CD8-positive, alpha-beta memory T cell (primary cell): ENCODE measurements at regions not wholly inside any gene's neighbourhood (a gene's known extent, or its start where the extent isn't known, plus 50 kb on each side); places are given as distances from the start of the nearest gene placed in this dataset.

Experiments used
- CTCF ChIA-PET: fragments of 350-600 bp; sonication (Branson Sonifier 250); formaldehyde crosslinking; loops from one replicate; lab custom pipeline; 2021; ENCODE audit warnings: antibody characterized with exemption; lab: Charles Lee
- POLR2A ChIA-PET: fragments of 350-600 bp; sonication (Branson Sonifier 250); formaldehyde crosslinking; loops from one replicate; lab custom pipeline; 2021; ENCODE audit warnings: antibody characterized with exemption; lab: Charles Lee
- DNase-seq, 5 donors: peaks; one replicate each; pipeline versions ENCODE4 v3.0.0 to v3.0.0-alpha.2; 2020 to 2022; ENCODE audit warnings: mixed read lengths in 1 of 5
- H3K27ac ChIP-seq: one replicate; pipeline ENCODE4 v1.7.0; 2013; ENCODE audit warnings: low read depth, mild to moderate bottlenecking, low read length, moderate library complexity
- H3K27me3 ChIP-seq: 2 replicates; pipeline ENCODE4 v1.7.0; 2013; ENCODE audit warnings: low read length, mild to moderate bottlenecking; ENCODE audit not compliant: insufficient read depth, poor library complexity, severe bottlenecking
- H3K36me3 ChIP-seq: 2 replicates; pipeline ENCODE4 v1.7.0; 2013; ENCODE audit warnings: mild to moderate bottlenecking, low read length, moderate library complexity; ENCODE audit not compliant: insufficient read depth
- H3K4me1 ChIP-seq: 2 replicates; pipeline ENCODE4 v1.7.0; 2013; ENCODE audit warnings: mild to moderate bottlenecking, low read length, moderate library complexity; ENCODE audit not compliant: insufficient read depth
- H3K4me3 ChIP-seq: 2 replicates; pipeline ENCODE4 v1.7.0; 2013; ENCODE audit warnings: mild to moderate bottlenecking, low read length
- H3K9me3 ChIP-seq: 2 replicates; pipeline ENCODE4 v1.7.0; 2013; ENCODE audit warnings: mild to moderate bottlenecking, low read length
- H3K27ac Mint-ChIP-seq, 8 donors: one replicate each; pipeline ENCODE4 v1.8.0; 2020 to 2021; ENCODE audit warnings: mixed read lengths in 8 of 8, mild to moderate bottlenecking in 6 of 8, inconsistent platforms in 3 of 8, moderate library complexity in 3 of 8
- H3K27me3 Mint-ChIP-seq, 2 donors: one replicate each; pipeline ENCODE4 v1.8.0; 2020 to 2021; ENCODE audit warnings: mixed read lengths in 2 of 2, mild to moderate bottlenecking in 1 of 2, moderate library complexity in 1 of 2
- H3K36me3 Mint-ChIP-seq, 3 donors: one replicate each; pipeline ENCODE4 v1.8.0; 2020 to 2021; ENCODE audit warnings: mixed read lengths in 3 of 3, inconsistent platforms in 1 of 3, mild to moderate bottlenecking in 1 of 3
- H3K4me1 Mint-ChIP-seq, 3 donors: one replicate each; pipeline ENCODE4 v1.8.0; 2020 to 2021; ENCODE audit warnings: mixed read lengths in 3 of 3, inconsistent platforms in 1 of 3, mild to moderate bottlenecking in 1 of 3
- H3K4me3 Mint-ChIP-seq, 7 donors: one replicate each; pipeline ENCODE4 v1.8.0; 2020 to 2021; ENCODE audit warnings: mixed read lengths in 7 of 7, mild to moderate bottlenecking in 6 of 7, moderate library complexity in 4 of 7, inconsistent platforms in 2 of 7
- H3K9me3 Mint-ChIP-seq, 5 donors: one replicate each; pipeline ENCODE4 v1.8.0; 2020 to 2022; ENCODE audit warnings: mixed read lengths in 5 of 5, mild to moderate bottlenecking in 3 of 5, moderate library complexity in 2 of 5, inconsistent platforms in 1 of 5

DNA sequence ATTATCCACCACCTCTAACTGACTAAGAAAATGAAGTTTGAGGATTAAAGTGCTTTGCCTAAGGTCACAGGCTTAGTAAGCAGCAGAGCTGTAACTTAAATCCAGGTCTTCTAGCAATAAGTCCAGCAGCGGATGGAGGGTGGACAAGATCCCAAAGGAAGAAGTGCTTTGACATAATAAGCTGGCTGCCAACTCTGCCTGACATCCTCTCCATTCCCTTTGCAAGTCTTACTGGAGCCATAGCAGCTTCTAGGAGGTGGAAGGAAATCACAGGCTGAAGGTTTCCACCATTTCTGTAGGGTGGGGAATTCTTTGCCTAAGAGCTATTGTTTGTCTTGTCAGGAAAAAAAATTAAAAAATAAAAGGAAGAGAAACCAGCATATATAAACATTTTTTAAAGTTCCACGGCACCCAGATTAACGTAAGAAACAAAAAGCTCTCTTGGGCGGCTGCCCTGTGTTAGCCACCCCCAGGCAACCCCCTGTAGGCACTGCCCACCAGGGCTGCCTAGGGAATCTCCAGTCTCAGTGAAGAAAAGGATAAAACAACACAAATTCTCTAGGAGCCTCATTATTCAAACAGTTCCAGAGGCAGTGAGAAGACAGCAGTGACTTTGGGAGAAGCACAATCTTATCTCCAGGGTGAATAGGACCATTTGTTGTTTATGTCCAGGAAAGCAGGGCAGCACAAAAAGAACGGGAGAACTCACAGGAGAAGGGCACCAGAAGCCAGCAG is 380.8 kb upstream of the CADM1 start:
- Mint-ChIP-seq H3K4me1 (no peaks in the 10 kb centered on the region), H3K4me3 (no peak overlapping the region), H3K9me3 (peaks cover 3 to 9% (median 6%) of the 10 kb centered on the region in 5 donors), H3K36me3 (peaks cover 0 to 2% (median 0%) of the 10 kb centered on the region in 3 donors), H3K27ac (no peak overlapping the region), H3K27me3 (peaks cover 0 to 2% of the 10 kb centered on the region in 2 donors)
- ChIA-PET POLR2A (no interaction called here), CTCF (interaction anchor here (1.7 kb wide), 1 partner anchor 15 kb away, joined by 3 read pairs; no protein-coding TSS in a partner anchor)
- DNase-seq, result no peak
- no peak overlapping the region for H3K4me3 ChIP-seq
- H3K36me3 ChIP-seq, result no peaks in the 10 kb centered on the region
- H3K9me3 ChIP-seq, result no peaks in the 10 kb centered on the region
- H3K27ac ChIP-seq, result no peak overlapping the region
- no peaks in the 10 kb centered on the region for H3K27me3 ChIP-seq
- H3K4me1 ChIP-seq, result no peaks in the 10 kb centered on the region

DNA sequence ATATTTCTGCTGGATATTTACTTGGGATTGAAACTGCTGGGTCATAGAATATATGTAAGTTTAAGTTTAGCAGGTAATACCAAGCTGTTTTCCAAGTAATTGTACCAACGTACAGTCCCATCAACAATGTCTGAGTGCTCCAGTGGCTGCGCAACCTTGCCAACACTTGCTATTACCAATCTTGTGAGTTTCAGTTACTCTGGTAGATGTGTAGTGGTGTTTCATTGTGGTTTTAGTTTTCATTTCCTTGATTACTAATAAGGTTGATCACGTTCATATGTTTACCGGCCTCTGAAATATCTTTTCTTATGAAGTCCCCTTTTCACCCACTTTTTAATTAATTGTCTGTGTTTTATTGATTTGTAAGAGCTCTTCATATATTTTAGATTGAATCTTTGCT is 370.6 kb upstream of the CADM1 start:
- no peak for DNase-seq

GRCh38 chr11:115873813-115874212 is 369.6 kb upstream of the CADM1 start:
- H3K27ac ChIP-seq, result no peak overlapping the region
- no peaks in the 10 kb centered on the region for H3K4me1 ChIP-seq
- POLR2A ChIA-PET, result no interaction called here

More for the DNA sequence above, 370.6 kb upstream of the CADM1 start:
- H3K9me3 ChIP-seq, result no peaks in the 10 kb centered on the region
- H3K4me1 Mint-ChIP-seq, result peaks cover 0 to 23% (median 5%) of the 10 kb centered on the region in 3 donors
- H3K4me3 Mint-ChIP-seq, result peak overlapping the region in 2 of 7 donors; percentile 5 to 10
- no peak overlapping the region for H3K4me3 ChIP-seq
- H3K4me1 ChIP-seq, result no peaks in the 10 kb centered on the region
- H3K36me3 ChIP-seq, result no peaks in the 10 kb centered on the region
- ChIA-PET POLR2A (no interaction called here), CTCF (no interaction called here)
- H3K36me3 Mint-ChIP-seq, result no peaks in the 10 kb centered on the region
- H3K27me3 Mint-ChIP-seq, result peaks cover 0 to 6% of the 10 kb centered on the region in 2 donors
- peaks cover 0 to 8% (median 2%) of the 10 kb centered on the region in 5 donors for H3K9me3 Mint-ChIP-seq
- no peaks in the 10 kb centered on the region for H3K27me3 ChIP-seq
- peak overlapping the region in 2 of 8 donors; percentile 58 to 78 for H3K27ac Mint-ChIP-seq
- H3K27ac ChIP-seq, result no peak overlapping the region

DNA sequence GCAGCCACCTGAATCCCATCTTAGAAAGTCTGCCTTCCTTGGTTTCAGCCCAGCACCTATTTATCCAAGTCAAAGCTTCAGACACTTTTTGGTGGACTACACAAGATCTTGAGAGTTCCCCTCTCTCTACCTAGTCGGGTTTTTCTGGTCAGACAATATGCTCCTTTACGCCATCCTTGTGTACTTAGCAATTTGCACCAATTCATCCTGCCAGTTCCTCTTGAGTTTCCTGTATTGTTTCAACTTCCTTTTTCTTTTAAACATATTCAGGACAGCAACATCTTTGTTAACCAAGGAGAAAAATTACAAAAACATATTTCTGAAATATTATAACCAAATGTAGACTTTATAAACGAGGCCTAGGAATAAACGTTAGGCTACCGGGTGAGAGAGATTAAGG is 368.2 kb upstream of the CADM1 start:
- POLR2A ChIA-PET, result no interaction called here
- peaks cover 0 to 5% (median 3%) of the 10 kb centered on the region in 5 donors for H3K9me3 Mint-ChIP-seq
- H3K36me3 ChIP-seq, result no peaks in the 10 kb centered on the region
- no peak for DNase-seq
- CTCF ChIA-PET, result no interaction called here
- no peak overlapping the region for H3K4me3 Mint-ChIP-seq
- H3K36me3 Mint-ChIP-seq, result peaks cover 0 to 4% (median 0%) of the 10 kb centered on the region in 3 donors
- no peaks in the 10 kb centered on the region for H3K27me3 ChIP-seq
- H3K9me3 ChIP-seq, result no peaks in the 10 kb centered on the region
- peaks cover 0 to 11% of the 10 kb centered on the region in 2 donors for H3K27me3 Mint-ChIP-seq
- no peaks in the 10 kb centered on the region for H3K4me1 ChIP-seq
- H3K27ac Mint-ChIP-seq, result peak overlapping the region in 1 of 8 donors; percentile 2
- H3K4me3 ChIP-seq, result no peak overlapping the region
- H3K27ac ChIP-seq, result no peak overlapping the region
- peaks cover 0 to 37% (median 9%) of the 10 kb centered on the region in 3 donors for H3K4me1 Mint-ChIP-seq

More at GRCh38 chr11:115873813-115874212, 369.6 kb upstream of the CADM1 start:
- Mint-ChIP-seq H3K4me3 (no peak overlapping the region), H3K27me3 (peaks cover 0 to 11% of the 10 kb centered on the region in 2 donors), H3K9me3 (peaks cover 0 to 5% (median 5%) of the 10 kb centered on the region in 5 donors), H3K36me3 (peaks cover 0 to 4% (median 0%) of the 10 kb centered on the region in 3 donors), H3K4me1 (peaks cover 0 to 29% (median 9%) of the 10 kb centered on the region in 3 donors), H3K27ac (no peak overlapping the region)
- Histone ChIP-seq H3K36me3 (no peaks in the 10 kb centered on the region), H3K27me3 (no peaks in the 10 kb centered on the region), H3K9me3 (no peaks in the 10 kb centered on the region), H3K4me3 (no peak overlapping the region)
- no peak for DNase-seq
- CTCF ChIA-PET, result no interaction called here

GRCh38 chr11:115871161-115871760 is 367.0 kb upstream of the CADM1 start:
- H3K36me3 Mint-ChIP-seq, result peaks cover 0 to 4% (median 0%) of the 10 kb centered on the region in 3 donors
- peaks cover 0 to 37% (median 9%) of the 10 kb centered on the region in 3 donors for H3K4me1 Mint-ChIP-seq
- H3K27me3 Mint-ChIP-seq, result peaks cover 0 to 11% of the 10 kb centered on the region in 2 donors
- peaks cover 3 to 5% (median 4%) of the 10 kb centered on the region in 5 donors for H3K9me3 Mint-ChIP-seq
- CTCF ChIA-PET, result interaction anchor here (0.7 kb wide), 1 partner anchor 474 kb away, joined by 3 read pairs; no protein-coding TSS in a partner anchor
- H3K4me3 Mint-ChIP-seq, result no peak overlapping the region
- POLR2A ChIA-PET, result no interaction called here
- no peak overlapping the region for H3K27ac Mint-ChIP-seq
- H3K9me3 ChIP-seq, result no peaks in the 10 kb centered on the region
- DNase-seq, result no peak
- no peaks in the 10 kb centered on the region for H3K27me3 ChIP-seq
- no peaks in the 10 kb centered on the region for H3K4me1 ChIP-seq
- no peaks in the 10 kb centered on the region for H3K36me3 ChIP-seq
- H3K4me3 ChIP-seq, result no peak overlapping the region
- no peak overlapping the region for H3K27ac ChIP-seq

DNA sequence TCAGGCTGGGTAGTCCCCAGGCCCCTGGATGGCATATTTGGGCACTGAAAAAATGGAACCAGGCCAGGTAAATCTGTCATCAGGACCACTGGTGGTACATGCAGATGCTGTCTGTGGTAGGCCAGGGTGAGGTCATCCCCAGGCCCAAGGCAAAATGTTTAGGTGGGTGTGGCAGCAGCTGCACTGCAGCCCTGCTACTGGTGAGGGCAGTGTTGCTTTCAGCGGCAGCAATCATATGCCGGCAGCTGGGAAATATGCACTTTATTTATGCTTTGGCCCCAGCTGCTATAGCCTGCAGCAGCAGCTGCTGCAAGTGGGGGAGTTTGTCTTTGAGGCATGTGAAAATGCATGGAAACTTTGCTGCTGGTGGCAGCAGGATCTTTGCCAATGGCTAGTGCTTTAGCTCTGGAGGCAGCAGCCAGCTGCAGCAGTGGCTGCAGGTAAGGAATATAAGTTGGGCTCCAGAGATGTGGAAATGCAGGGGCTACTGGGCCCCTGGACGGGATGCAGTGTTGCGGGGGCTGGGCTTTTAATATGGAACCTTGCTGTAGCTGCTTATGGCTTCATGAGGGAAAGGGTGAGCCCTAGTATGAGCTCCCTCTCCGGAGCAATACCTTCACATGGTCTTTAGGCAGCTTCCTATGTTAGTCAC is 365.7 kb upstream of the CADM1 start:
- peaks cover 0 to 11% of the 10 kb centered on the region in 2 donors for H3K27me3 Mint-ChIP-seq
- POLR2A ChIA-PET, result no interaction called here
- H3K4me3 ChIP-seq, result no peak overlapping the region

GRCh38 chr11:115869131-115869530 is 364.9 kb upstream of the CADM1 start:
- Histone ChIP-seq H3K27me3 (no peaks in the 10 kb centered on the region), H3K9me3 (no peaks in the 10 kb centered on the region), H3K27ac (no peak overlapping the region), H3K4me1 (no peaks in the 10 kb centered on the region), H3K4me3 (no peak overlapping the region), H3K36me3 (no peaks in the 10 kb centered on the region)
- no peak for DNase-seq
- H3K36me3 Mint-ChIP-seq, result peaks cover 0 to 4% (median 0%) of the 10 kb centered on the region in 3 donors
- ChIA-PET POLR2A (no interaction called here), CTCF (interaction anchor here (1.4 kb wide), 1 partner anchor 15 kb away, joined by 3 read pairs; no protein-coding TSS in a partner anchor)
- H3K4me3 Mint-ChIP-seq, result peak overlapping the region in 1 of 7 donors; percentile 6
- H3K27me3 Mint-ChIP-seq, result peaks cover 0 to 11% of the 10 kb centered on the region in 2 donors
- H3K9me3 Mint-ChIP-seq, result peaks cover 3 to 6% (median 4%) of the 10 kb centered on the region in 5 donors
- peak overlapping the region in 3 of 8 donors; percentile 29 to 88 (median 43) for H3K27ac Mint-ChIP-seq
- H3K4me1 Mint-ChIP-seq, result peaks cover 0 to 30% (median 4%) of the 10 kb centered on the region in 3 donors

More for the DNA sequence above, 365.7 kb upstream of the CADM1 start:
- no peak overlapping the region for H3K27ac ChIP-seq
- no peaks in the 10 kb centered on the region for H3K9me3 ChIP-seq
- CTCF ChIA-PET, result interaction anchor here (1.4 kb wide), 1 partner anchor 14 kb away, joined by 3 read pairs; no protein-coding TSS in a partner anchor
- Mint-ChIP-seq H3K4me1 (peaks cover 0 to 33% (median 7%) of the 10 kb centered on the region in 3 donors), H3K4me3 (no peak overlapping the region), H3K36me3 (peaks cover 0 to 4% (median 0%) of the 10 kb centered on the region in 3 donors), H3K27ac (peak overlapping the region in 1 of 8 donors; percentile 88), H3K9me3 (peaks cover 3 to 5% (median 4%) of the 10 kb centered on the region in 5 donors)
- no peak for DNase-seq
- no peaks in the 10 kb centered on the region for H3K4me1 ChIP-seq
- H3K36me3 ChIP-seq, result no peaks in the 10 kb centered on the region
- no peaks in the 10 kb centered on the region for H3K27me3 ChIP-seq
